HepG2 (cell line): ENCODE measurements at regions not wholly inside any gene's neighbourhood (a gene's known extent, or its start where the extent isn't known, plus 50 kb on each side); places are given as distances from the start of the nearest gene placed in this dataset.

ENCODE experiments used
- ATAC-seq: fragments of 200-7000 bp; cut with Tn5 transposase; 3 replicates; pipeline ENCODE4 v1.9.1; 2020; ENCODE audit warnings: mild to moderate bottlenecking, moderate library complexity
- BruUV-seq: library from RNA; stranded (reverse); fragments of 400-500 nt; replicated peaks from 2 replicates; lab custom pipeline; 2021; lab: Mats Ljungman, UMichigan
- CTCF ChIA-PET: fragments of 300-600 bp; formaldehyde crosslinking; extraction: SDS; loops from one replicate; lab custom pipeline; 2021; ENCODE audit warnings: low total read pairs, inconsistent platforms, low intra/inter-chr PET ratio; lab: Yijun Ruan, JAX
- POLR2A ChIA-PET: fragments of 350-600 bp; sonication (Branson Sonifier 250); formaldehyde crosslinking; loops from one replicate; lab custom pipeline; 2020; ENCODE audit warnings: antibody characterized with exemption, inconsistent platforms; lab: Yijun Ruan, JAX
- DNase-seq: peaks from one replicate; pipeline ENCODE4 v3.0.0-alpha.2; 2015; ENCODE audit warnings: low spot score
- FAIRE-seq: peaks from 3 replicates; lab custom pipeline; 2011; peaks lifted over from hg19 to GRCh38; lab: Jason Lieb, UNC
- H2AFZ ChIP-seq: one replicate; pipeline ENCODE4 v1.6.1; 2011; ENCODE audit warnings: low read length, inconsistent platforms
- H3K27ac ChIP-seq: fragments of 300-600 bp; 3 replicates; pipeline ENCODE4 v1.8.0; 2011; ENCODE audit warnings: mixed run types, mild to moderate bottlenecking, mixed read lengths, low read length, inconsistent platforms; ENCODE audit not compliant: insufficient read depth; ENCODE audit errors: extremely low read length
- H3K27me3 ChIP-seq, 2 experiments: fragments of 200-600 bp in 1 of 2; 2 replicates in 1 of 2; 3 replicates in 1 of 2; pipeline versions ENCODE4 v1.6.0 to v1.8.0; 2011; ENCODE audit warnings: low read length in 2 of 2, mild to moderate bottlenecking in 2 of 2, moderate library complexity in 2 of 2, inconsistent platforms in 1 of 2; ENCODE audit not compliant: insufficient read depth in 2 of 2, control insufficient read depth in 1 of 2
- H3K36me3 ChIP-seq, 2 experiments: fragments of 200-600 bp in 1 of 2; replicated peaks in 1 of 2; 2 replicates in 1 of 2; 3 replicates in 1 of 2; pipeline versions ENCODE4 v1.5.1 to v1.8.0; 2011; ENCODE audit warnings: low read length in 2 of 2, inconsistent platforms in 1 of 2; ENCODE audit not compliant: insufficient read depth in 2 of 2, control insufficient read depth in 1 of 2
- H3K4me1 ChIP-seq: 2 replicates; pipeline ENCODE4 v1.5.1; 2012; ENCODE audit warnings: low read length, inconsistent platforms; ENCODE audit not compliant: insufficient read depth
- H3K4me2 ChIP-seq: 2 replicates; pipeline ENCODE4 v1.6.0; 2011; ENCODE audit warnings: low read depth, low read length, inconsistent platforms
- H3K4me3 ChIP-seq, 3 experiments: fragments of 200-600 bp in 1 of 3; sonication (generic), shearing (Covaris generic) in 1 of 3; replicated peaks in 1 of 3; 2 replicates each; pipeline ENCODE4 v1.5.1; 2011 to 2016; ENCODE audit warnings: low read length in 3 of 3, inconsistent platforms in 2 of 3, low read depth in 2 of 3, mild to moderate bottlenecking in 2 of 3, control low read depth in 1 of 3, mixed read lengths in 1 of 3; ENCODE audit not compliant: insufficient read depth in 1 of 3
- H3K79me2 ChIP-seq: one replicate; pipeline ENCODE4 v1.6.1; 2011; ENCODE audit warnings: low read length, inconsistent platforms; ENCODE audit not compliant: insufficient read depth
- H3K9ac ChIP-seq: 2 replicates; pipeline ENCODE4 v1.6.0; 2011; ENCODE audit warnings: mild to moderate bottlenecking, low read depth, low read length, inconsistent platforms; ENCODE audit not compliant: insufficient read depth
- H3K9me3 ChIP-seq: 2 replicates; pipeline ENCODE4 v1.5.1; 2012; ENCODE audit warnings: mild to moderate bottlenecking, low read length
- H4K20me1 ChIP-seq: 2 replicates; pipeline ENCODE4 v1.6.0; 2011; ENCODE audit warnings: inconsistent platforms, mild to moderate bottlenecking, low read length, moderate library complexity; ENCODE audit not compliant: insufficient read depth
- ESRRA ChIP-seq: sonication (generic); formaldehyde crosslinking; IDR thresholded peaks from 2 replicates; pipeline ENCODE4 v1.5.1; 2020; ENCODE audit warnings: mild to moderate bottlenecking, low read depth, missing genetic modification reagents
- NFRKB ChIP-seq: fragments of 450-650 bp; IDR thresholded peaks from 2 replicates; pipeline ENCODE4 v1.6.1; 2017
- PHF8 ChIP-seq: sonication (generic); formaldehyde crosslinking; IDR thresholded peaks from 2 replicates; pipeline ENCODE4 v1.5.0; 2020; ENCODE audit warnings: missing genetic modification reagents
- SMAD9 ChIP-seq: sonication (generic); formaldehyde crosslinking; IDR thresholded peaks from 2 replicates; pipeline ENCODE4 v1.5.1; 2020; ENCODE audit warnings: mild to moderate bottlenecking, missing genetic modification reagents
- SPEN ChIP-seq: sonication (generic); formaldehyde crosslinking; IDR thresholded peaks from 2 replicates; pipeline ENCODE4 v1.5.1; 2020; ENCODE audit warnings: low read depth, mild to moderate bottlenecking, missing genetic modification reagents
- TARDBP ChIP-seq: sonication (generic); formaldehyde crosslinking; IDR thresholded peaks from 2 replicates; pipeline ENCODE4 v1.8.0; 2022; ENCODE audit warnings: mild to moderate bottlenecking, missing genetic modification reagents
- TSC22D2 ChIP-seq: sonication (generic); formaldehyde crosslinking; IDR thresholded peaks from 2 replicates; pipeline ENCODE4 v1.5.1; 2020; ENCODE audit warnings: missing genetic modification reagents, mild to moderate bottlenecking, borderline replicate concordance
- ZBTB8A ChIP-seq: sonication (generic); formaldehyde crosslinking; IDR thresholded peaks from 2 replicates; pipeline ENCODE4 v1.4.0; 2020; ENCODE audit warnings: mild to moderate bottlenecking, low read depth, missing genetic modification reagents, borderline replicate concordance
- ZKSCAN8 ChIP-seq: IDR thresholded peaks from 2 replicates; pipeline ENCODE4 v1.6.1; 2016; ENCODE audit warnings: borderline replicate concordance, missing genetic modification reagents, missing compliant biosample characterization
- ZNF33B ChIP-seq: sonication (generic); formaldehyde crosslinking; IDR thresholded peaks from 2 replicates; pipeline ENCODE4 v1.5.1; 2020; ENCODE audit warnings: mild to moderate bottlenecking, missing genetic modification reagents
- ZNF343 ChIP-seq: sonication (generic); formaldehyde crosslinking; IDR thresholded peaks from 2 replicates; pipeline ENCODE4 v1.4.0; 2020; ENCODE audit warnings: mild to moderate bottlenecking, missing genetic modification reagents
- ZNF460 ChIP-seq: sonication (generic); formaldehyde crosslinking; IDR thresholded peaks from 2 replicates; pipeline ENCODE4 v1.5.1; 2020; ENCODE audit warnings: missing genetic modification reagents, mild to moderate bottlenecking, borderline replicate concordance
- ZNF543 ChIP-seq: sonication (generic); formaldehyde crosslinking; IDR thresholded peaks from 2 replicates; pipeline ENCODE4 v1.4.0; 2020; ENCODE audit warnings: mild to moderate bottlenecking, missing genetic modification reagents
- ZNF598 ChIP-seq: sonication (generic); formaldehyde crosslinking; IDR thresholded peaks from 2 replicates; pipeline ENCODE4 v1.5.1; 2020; ENCODE audit warnings: mild to moderate bottlenecking, missing genetic modification reagents, borderline replicate concordance
- ZNF792 ChIP-seq: IDR thresholded peaks from 2 replicates; pipeline ENCODE4 v1.6.1; 2016
- in situ Hi-C: cut with HindIII; loops from 2 replicates; pipeline ENCODE4 v1.10.0; 2017; ENCODE audit warnings: low pct_unique_long_range_greater_than_20kb; ENCODE audit not compliant: extremely low pct_ligation_motif_present
- intact Hi-C: fragments of 100-400 bp; cut with micrococcal nuclease; formaldehyde crosslinking; loops from one replicate; pipeline ENCODE4 v1.10.0; 2022; ENCODE audit not compliant: unreplicated experiment
- TF ChIP-seq, protein P1 (sequence below): sonication (generic); formaldehyde crosslinking; IDR thresholded peaks from 2 replicates; pipeline ENCODE4 v1.4.0; 2020; ENCODE audit warnings: missing genetic modification reagents
- TF ChIP-seq, protein P2 (sequence below): sonication (generic); formaldehyde crosslinking; IDR thresholded peaks from 2 replicates; pipeline ENCODE4 v1.4.0; 2020; ENCODE audit warnings: missing genetic modification reagents
- TF ChIP-seq, protein P3 (sequence below): sonication (generic); formaldehyde crosslinking; IDR thresholded peaks from 2 replicates; pipeline ENCODE4 v1.4.0; 2020; ENCODE audit warnings: missing genetic modification reagents
- TF ChIP-seq, protein P4 (sequence below): sonication (generic); formaldehyde crosslinking; IDR thresholded peaks from 2 replicates; pipeline ENCODE4 v1.8.0; 2022; ENCODE audit warnings: mild to moderate bottlenecking, missing genetic modification reagents
- TF ChIP-seq, protein P5 (sequence below): sonication (generic); formaldehyde crosslinking; IDR thresholded peaks from 2 replicates; pipeline ENCODE4 v1.5.1; 2020; ENCODE audit warnings: mild to moderate bottlenecking, moderate library complexity, missing genetic modification reagents

- CTCF ChIA-PET: no interaction called here
- in situ Hi-C loops: no loop called here
- Histone ChIP-seq H3K36me3 (no peaks in the 10 kb centered on the region), H4K20me1 (no peaks in the 10 kb centered on the region), H2AFZ (no peak overlapping the region), H3K79me2 (no peaks in the 10 kb centered on the region)
- DNase-seq (no peak), ATAC-seq (no peak)
- no peak for TF ChIP-seq SMAD9
- TF ChIP-seq NFRKB: no peak
- TF ChIP-seq ZNF598: no peak
- TF ChIP-seq, protein P1, sequence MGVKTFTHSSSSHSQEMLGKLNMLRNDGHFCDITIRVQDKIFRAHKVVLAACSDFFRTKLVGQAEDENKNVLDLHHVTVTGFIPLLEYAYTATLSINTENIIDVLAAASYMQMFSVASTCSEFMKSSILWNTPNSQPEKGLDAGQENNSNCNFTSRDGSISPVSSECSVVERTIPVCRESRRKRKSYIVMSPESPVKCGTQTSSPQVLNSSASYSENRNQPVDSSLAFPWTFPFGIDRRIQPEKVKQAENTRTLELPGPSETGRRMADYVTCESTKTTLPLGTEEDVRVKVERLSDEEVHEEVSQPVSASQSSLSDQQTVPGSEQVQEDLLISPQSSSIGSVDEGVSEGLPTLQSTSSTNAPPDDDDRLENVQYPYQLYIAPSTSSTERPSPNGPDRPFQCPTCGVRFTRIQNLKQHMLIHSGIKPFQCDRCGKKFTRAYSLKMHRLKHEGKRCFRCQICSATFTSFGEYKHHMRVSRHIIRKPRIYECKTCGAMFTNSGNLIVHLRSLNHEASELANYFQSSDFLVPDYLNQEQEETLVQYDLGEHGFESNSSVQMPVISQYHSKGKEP (CRISPR knock-in tag): no peak
- TF ChIP-seq ZKSCAN8 (CRISPR knock-in tag): no peak
- no peak for TF ChIP-seq TARDBP
- no peak for TF ChIP-seq PHF8
- TF ChIP-seq, protein P2, sequence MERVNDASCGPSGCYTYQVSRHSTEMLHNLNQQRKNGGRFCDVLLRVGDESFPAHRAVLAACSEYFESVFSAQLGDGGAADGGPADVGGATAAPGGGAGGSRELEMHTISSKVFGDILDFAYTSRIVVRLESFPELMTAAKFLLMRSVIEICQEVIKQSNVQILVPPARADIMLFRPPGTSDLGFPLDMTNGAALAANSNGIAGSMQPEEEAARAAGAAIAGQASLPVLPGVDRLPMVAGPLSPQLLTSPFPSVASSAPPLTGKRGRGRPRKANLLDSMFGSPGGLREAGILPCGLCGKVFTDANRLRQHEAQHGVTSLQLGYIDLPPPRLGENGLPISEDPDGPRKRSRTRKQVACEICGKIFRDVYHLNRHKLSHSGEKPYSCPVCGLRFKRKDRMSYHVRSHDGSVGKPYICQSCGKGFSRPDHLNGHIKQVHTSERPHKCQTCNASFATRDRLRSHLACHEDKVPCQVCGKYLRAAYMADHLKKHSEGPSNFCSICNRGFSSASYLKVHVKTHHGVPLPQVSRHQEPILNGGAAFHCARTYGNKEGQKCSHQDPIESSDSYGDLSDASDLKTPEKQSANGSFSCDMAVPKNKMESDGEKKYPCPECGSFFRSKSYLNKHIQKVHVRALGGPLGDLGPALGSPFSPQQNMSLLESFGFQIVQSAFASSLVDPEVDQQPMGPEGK: no peak
- TF ChIP-seq, protein P3, sequence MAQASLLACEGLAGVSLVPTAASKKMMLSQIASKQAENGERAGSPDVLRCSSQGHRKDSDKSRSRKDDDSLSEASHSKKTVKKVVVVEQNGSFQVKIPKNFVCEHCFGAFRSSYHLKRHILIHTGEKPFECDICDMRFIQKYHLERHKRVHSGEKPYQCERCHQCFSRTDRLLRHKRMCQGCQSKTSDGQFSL (CRISPR knock-in tag): no peak
- no peak for TF ChIP-seq ZNF460 (CRISPR knock-in tag)
- TF ChIP-seq SPEN (CRISPR knock-in tag): no peak
- TF ChIP-seq, protein P4, sequence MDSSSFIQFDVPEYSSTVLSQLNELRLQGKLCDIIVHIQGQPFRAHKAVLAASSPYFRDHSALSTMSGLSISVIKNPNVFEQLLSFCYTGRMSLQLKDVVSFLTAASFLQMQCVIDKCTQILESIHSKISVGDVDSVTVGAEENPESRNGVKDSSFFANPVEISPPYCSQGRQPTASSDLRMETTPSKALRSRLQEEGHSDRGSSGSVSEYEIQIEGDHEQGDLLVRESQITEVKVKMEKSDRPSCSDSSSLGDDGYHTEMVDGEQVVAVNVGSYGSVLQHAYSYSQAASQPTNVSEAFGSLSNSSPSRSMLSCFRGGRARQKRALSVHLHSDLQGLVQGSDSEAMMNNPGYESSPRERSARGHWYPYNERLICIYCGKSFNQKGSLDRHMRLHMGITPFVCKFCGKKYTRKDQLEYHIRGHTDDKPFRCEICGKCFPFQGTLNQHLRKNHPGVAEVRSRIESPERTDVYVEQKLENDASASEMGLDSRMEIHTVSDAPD (CRISPR knock-in tag): no peak
- TF ChIP-seq TSC22D2 (CRISPR knock-in tag): no peak
- TF ChIP-seq, protein P5, sequence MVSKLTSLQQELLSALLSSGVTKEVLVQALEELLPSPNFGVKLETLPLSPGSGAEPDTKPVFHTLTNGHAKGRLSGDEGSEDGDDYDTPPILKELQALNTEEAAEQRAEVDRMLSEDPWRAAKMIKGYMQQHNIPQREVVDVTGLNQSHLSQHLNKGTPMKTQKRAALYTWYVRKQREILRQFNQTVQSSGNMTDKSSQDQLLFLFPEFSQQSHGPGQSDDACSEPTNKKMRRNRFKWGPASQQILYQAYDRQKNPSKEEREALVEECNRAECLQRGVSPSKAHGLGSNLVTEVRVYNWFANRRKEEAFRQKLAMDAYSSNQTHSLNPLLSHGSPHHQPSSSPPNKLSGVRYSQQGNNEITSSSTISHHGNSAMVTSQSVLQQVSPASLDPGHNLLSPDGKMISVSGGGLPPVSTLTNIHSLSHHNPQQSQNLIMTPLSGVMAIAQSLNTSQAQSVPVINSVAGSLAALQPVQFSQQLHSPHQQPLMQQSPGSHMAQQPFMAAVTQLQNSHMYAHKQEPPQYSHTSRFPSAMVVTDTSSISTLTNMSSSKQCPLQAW (CRISPR knock-in tag): no peak
- no peak for TF ChIP-seq ZNF543 (CRISPR knock-in tag)
- no peak for TF ChIP-seq ZNF792 (CRISPR knock-in tag)
- no peak for TF ChIP-seq ZNF343
- TF ChIP-seq ZBTB8A (CRISPR knock-in tag): no peak
- TF ChIP-seq ZNF33B (CRISPR knock-in tag): no peak
- no peak for TF ChIP-seq ESRRA
- TF ChIP-seq, all 625 proteins: peak for 0
- H3K4me1 ChIP-seq: peaks cover 9% of the 10 kb centered on the region
- BruUV-seq: no TSS peak
- H3K27me3 ChIP-seq: no peaks in the 10 kb centered on the region
- H3K27ac ChIP-seq: no peak overlapping the region
- no peaks in the 10 kb centered on the region for H3K9me3 ChIP-seq
- no peak for FAIRE-seq
- H3K4me3 ChIP-seq: no peak overlapping the region
- intact Hi-C loops: no loop called here
- H3K9ac ChIP-seq: no peak overlapping the region
- no peak overlapping the region for H3K4me2 ChIP-seq
- POLR2A ChIA-PET: no interaction called here
Measured at GRCh38 chr3:56885453-56885852, 83.7 kb upstream of the ARHGEF3 start.
